B cell (primary cell): ENCODE measurements at regions not wholly inside any gene's neighbourhood (a gene's known extent, or its start where the extent isn't known, plus 50 kb on each side); places are given as distances from the start of the nearest gene placed in this dataset.

Source experiments
- CTCF ChIP-seq: fragments of 200-600 bp; IDR thresholded peaks from one replicate; pipeline ENCODE4 v1.8.0; 2022; ENCODE audit warnings: antibody characterized with exemption, mild to moderate bottlenecking
- EZH2 ChIP-seq: IDR thresholded peaks from 2 replicates; pipeline ENCODE4 v1.6.1; 2012; ENCODE audit warnings: borderline replicate concordance, low read depth, mild to moderate bottlenecking, moderate library complexity, low read length; ENCODE audit not compliant: insufficient read depth, poor library complexity, severe bottlenecking

DNA sequence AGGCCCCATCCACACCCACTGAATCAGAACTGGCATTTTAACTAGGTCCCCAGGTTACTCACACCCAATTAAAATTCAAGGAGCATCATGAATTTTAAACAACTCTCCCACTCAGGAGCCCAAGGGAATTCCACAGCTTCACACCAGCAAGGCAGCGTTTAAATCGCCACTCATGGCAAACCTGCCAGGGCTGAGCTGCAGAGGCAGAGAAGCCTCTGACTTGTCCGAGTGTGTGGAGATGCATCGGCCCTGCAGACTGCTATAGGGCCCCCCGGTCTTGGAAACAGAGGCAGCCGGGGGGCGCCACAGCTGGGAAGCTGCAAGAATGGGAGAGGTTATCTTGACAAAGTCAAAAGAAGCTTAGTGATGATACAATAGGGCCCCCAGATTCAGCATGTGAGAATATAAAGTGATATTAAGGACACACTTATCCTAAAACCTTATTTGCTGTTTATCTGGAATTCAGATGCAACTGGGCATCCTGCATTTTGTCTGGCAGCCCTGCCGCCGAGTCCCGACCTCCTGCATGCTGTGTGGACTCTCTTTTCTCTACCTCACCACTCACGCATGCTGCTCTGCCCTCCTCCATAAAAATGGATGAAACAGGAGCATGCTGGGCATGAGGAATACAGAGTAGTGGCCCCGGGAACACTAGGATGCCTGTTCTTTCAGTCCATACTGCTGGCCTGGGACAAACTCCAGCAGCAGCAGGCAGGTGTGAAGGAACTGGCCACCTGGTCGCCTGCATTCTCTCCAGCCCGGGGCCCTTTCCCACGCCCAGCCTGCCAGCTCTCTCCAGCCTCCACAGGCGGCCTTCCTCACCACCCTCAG lies 126.1 kb downstream of the PXDC1 start:
- no peak for TF ChIP-seq CTCF
- no peak for TF ChIP-seq EZH2
